HG02759 (cell line): ENCODE measurements at regions not wholly inside any gene's neighbourhood (a gene's known extent, or its start where the extent isn't known, plus 50 kb on each side); places are given as distances from the start of the nearest gene placed in this dataset.

Source experiments
- ATAC-seq: cut with Tn5 transposase; IDR thresholded peaks from one replicate; pipeline ENCODE4 v1.9.1; 2021; ENCODE audit warnings: mild to moderate bottlenecking, moderate library complexity; ENCODE audit not compliant: unreplicated experiment

DNA sequence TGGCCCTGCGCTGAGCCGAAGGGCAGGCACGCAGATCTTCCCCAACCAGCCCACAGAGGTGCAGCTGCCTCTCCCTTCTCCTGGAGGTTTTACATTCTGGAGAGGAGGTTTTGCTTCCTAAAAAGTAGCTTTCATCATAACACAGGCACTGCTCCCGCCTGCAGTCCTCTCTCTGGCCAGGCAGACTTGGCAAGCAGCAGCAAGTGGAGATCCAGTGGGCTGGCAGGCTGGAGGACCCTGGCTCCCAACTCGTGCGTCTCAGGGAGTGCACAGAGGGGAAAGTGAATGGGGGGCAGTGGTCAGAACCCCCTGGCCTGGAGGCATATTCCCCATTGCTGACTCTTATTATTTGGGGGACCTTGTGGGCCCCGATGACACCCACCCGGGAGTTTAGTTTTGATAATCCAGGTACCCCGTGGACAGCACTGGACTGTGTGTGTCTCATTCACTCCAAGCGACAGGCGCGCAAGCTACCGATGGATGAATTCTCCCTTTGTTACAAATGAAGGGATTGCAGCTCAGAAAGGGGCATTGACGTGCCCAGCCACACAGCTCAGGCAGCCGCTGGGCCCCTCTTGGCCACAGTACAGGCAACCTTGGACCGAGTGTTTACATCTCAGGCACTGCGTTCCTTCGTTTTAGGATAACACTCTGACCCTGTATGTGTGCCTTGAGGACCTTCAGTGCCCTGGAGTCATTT lies 1223.9 kb downstream of the BRD1 start:
- no peak for ATAC-seq

- no peak for ATAC-seq
Observed at GRCh38 chr22:48602805-48603518, 1224.7 kb downstream of the BRD1 start.

GRCh38 chr22:48600681-48601080 lies 1227.0 kb downstream of the BRD1 start:
- ATAC-seq, result no peak

DNA sequence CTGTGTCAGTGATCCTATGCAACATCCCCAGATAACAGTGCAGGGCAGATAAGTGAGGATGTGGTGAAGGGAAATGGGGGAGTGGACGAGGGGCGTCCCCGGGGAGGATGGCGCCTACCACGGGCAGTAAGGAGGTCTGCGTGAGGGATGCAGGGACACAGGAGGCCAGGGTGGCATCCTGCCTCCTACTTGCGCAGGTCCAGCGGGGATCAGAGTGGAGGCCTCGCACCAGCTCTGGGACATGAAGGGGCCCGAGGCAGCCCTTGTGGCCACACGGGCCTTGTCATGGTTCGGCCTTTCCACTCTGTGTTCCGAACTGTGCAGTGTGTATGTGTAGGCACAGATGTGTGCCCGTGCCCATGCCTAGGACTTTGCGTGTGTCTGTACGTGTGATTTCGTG lies 1227.5 kb downstream of the BRD1 start:
- ATAC-seq, result no peak

- ATAC-seq, result no peak
Observed at GRCh38 chr22:48599346-48599745, 1228.3 kb downstream of the BRD1 start.

GRCh38 chr22:48596111-48596850 lies 1231.4 kb downstream of the BRD1 start:
- ATAC-seq, result no peak

- ATAC-seq, result no peak
Observed at GRCh38 chr22:48595511-48595905, 1232.2 kb downstream of the BRD1 start.

DNA sequence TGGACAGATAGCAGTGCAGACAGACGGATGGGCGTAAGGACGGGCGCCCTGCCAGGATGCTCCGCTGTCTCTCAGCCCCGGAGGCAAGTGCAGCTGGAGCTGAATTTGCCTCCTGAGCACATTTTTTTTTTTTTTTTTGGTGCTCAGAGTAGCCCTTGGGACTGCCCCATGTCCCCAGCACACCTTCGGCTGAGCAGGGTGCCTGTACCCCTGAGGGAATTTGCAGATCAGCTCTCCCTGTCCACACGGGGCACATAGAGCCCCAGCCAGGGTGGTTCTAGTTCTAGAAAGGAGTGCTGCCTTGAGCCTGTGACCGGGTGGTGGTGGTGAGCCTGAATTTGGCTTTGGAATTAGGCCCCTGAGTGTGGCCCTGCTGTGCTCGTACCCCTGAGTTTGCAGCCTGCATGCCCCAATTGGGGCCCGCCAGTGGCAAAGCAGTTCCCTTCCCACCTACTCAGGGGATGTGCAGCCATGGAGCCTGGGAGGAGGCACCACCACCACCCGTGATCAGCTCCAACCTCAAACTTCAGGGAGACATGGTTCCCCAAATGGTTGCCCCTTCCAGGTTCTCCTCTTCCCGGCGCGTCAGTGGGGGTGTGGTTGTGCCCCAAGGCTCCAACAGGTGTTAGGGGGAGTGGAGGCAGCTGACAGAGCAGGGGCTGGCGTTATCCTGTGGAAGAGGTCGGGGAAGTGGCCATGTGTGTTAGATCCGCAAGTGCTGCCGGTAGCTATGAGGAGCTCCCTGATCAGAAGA lies 1232.7 kb downstream of the BRD1 start:
- ATAC-seq, result no peak

DNA sequence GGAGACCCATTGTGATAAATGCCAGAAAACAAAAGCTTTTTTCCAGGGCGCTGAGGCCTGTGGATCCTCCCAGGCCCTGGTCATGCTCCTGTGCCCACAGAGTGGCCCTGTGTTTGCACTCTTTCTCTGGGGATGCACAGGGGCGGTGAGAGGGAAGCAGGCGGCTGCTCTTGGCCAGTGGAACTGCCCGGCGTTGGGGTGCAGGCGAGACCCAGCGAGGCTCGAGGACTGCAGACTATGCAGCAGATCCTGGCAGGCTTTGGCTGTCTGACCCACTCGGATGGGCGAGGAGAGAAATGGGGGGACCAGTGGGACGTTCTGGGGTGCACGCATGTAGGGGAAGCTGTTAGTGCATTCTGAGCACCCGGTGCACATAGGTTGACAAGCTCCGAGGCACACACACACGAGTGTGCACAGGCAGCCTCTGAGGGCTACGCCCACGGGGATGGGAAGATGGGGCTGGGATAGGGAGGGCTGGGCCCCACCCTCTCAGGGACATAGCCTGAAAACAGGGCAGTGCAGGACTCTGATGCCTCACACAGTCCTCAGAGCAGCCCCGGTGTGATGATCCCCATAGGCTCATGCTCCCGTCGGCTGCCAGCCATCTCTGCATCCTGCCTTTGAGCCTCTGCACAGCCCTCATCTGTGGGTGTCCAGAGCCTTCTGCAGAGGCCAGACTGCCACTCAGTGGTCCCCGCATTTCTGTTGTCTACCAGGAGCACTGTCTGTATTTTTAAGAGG lies 1233.5 kb downstream of the BRD1 start:
- no peak for ATAC-seq

- no peak for ATAC-seq
Observed at GRCh38 chr22:48593551-48593950, 1234.1 kb downstream of the BRD1 start.

- ATAC-seq, result no peak
Observed at GRCh38 chr22:48592931-48593330, 1234.7 kb downstream of the BRD1 start.

DNA sequence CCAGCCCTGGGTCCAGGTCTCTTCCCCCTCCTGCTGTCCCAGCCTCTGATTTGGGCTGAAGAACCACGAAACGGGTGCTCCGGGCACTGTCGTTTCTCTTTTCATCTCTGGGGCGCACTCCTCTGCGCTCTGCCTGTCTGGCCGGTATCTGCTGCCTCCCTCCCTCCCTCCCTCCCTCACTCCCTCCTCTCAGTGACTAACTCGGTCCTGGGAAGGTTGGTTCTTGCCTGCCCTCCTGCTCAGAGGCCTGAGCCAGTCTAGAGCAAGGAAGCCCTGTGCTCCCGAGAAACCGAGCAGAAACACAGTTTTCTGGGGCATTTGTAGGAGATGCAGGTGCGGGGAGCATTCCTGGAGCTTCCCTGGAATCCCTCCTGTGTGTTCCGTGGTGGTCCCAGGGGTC lies 1235.2 kb downstream of the BRD1 start:
- no peak for ATAC-seq

GRCh38 chr22:48592066-48592345 lies 1235.7 kb downstream of the BRD1 start:
- no peak for ATAC-seq

GRCh38 chr22:48591286-48592065 lies 1236.2 kb downstream of the BRD1 start:
- ATAC-seq, result no peak

DNA sequence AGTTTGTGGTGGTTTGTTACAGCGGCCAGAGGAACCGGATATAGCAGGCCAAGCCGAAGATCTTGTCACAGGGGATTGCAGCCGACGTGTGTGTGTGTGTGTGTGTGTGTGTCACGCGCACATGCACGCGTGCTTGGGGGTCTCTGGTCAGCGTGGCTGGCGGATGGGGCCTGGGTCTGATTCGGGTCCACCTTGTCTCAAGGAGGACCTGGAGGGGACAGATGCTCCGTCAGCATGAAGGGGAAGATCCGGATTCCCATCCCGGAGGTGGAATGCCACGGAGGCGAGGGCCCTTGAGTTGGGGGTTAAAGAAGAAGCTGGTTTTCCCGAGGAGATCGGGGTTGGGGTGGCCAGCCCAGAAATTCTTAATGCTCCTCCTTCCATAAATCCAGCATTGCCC lies 1237.8 kb downstream of the BRD1 start:
- no peak for ATAC-seq

DNA sequence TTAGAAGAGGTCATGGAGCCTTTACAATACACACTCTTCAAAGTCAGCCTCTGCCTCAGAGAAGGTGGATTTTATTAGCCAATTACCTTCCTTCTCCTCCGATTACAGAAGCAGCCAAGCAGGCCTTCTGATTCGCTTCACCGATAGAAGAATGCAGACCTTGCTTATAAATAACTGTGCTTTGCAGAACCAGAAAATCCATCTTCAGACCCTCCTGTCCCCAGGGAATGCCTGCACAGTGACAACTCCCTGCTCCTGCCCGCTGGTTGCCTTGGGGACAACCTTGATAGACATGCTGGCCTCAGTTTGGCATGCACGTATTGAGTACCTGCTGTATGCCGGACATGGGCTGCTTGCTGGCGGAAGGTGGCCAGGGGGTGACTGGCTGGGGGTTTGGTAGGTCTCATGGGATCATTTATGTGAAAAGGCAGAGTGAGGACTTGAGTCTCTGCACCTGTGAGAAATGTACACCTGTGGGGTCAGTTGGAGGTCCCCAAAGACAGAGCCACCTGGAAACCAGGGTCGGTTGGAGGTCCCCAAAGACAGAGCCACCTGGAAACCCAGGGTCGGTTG lies 1238.7 kb downstream of the BRD1 start:
- no peak for ATAC-seq

GRCh38 chr22:48588151-48588877 lies 1239.4 kb downstream of the BRD1 start:
- no peak for ATAC-seq

DNA sequence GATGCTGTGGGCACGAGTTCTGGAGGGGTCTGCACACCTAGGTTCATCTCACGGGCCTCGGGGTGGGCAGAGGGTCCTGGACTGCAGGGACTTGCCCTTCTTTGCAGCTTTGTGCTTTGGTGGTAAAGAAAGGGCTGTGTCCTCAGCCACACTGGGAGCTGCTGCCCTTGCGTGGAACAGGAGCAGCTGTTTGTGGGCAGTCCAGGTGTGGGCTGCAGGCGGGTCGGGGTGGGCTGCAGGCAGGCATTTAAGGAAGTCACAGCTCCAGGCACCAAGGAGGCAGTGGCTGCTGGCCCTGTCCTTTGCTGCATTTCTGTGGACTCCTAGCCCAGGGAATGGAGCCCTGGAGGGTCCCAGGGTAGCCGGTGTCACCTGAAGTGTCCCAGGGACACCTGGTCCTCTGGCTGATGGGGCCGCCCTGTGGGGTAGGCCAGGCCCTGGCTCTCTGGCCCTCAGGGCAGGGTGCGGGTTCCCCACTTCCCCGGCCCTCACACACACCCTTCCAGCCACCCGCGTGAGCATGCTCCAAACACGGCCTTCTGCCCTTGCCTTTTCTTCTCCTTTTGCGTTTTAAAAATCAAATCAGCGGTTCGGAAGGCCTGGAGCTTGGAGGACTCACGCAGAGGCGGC lies 1240.3 kb downstream of the BRD1 start:
- ATAC-seq, result no peak

GRCh38 chr22:48586799-48587185 lies 1240.9 kb downstream of the BRD1 start:
- no peak for ATAC-seq
